HFF-Myc (cell line): ENCODE measurements at regions not wholly inside any gene's neighbourhood (a gene's known extent, or its start where the extent isn't known, plus 50 kb on each side); places are given as distances from the start of the nearest gene placed in this dataset.

Experiments used
- DNase-seq: peaks from one replicate; pipeline ENCODE4 v3.0.0-alpha.2; 2011; ENCODE audit warnings: low read depth; ENCODE audit errors: extremely low read depth
- H3K4me3 ChIP-seq: replicated peaks from 2 replicates; pipeline ENCODE4 v1.5.1; 2011; ENCODE audit warnings: low read depth, mild to moderate bottlenecking, control low read depth, low read length
- CTCF ChIP-seq: IDR thresholded peaks from 2 replicates; pipeline ENCODE4 v1.5.1; 2012; ENCODE audit warnings: mild to moderate bottlenecking, low read depth, low read length, control low read depth; ENCODE audit errors: missing control alignments

GRCh38 chr1:34341896-34342295 is 165.2 kb downstream of the C1orf94 start:
- no peak for DNase-seq
- TF ChIP-seq CTCF: no peak
- no peak overlapping the region for H3K4me3 ChIP-seq

- DNase-seq: no peak
- no peak for TF ChIP-seq CTCF
- no peak overlapping the region for H3K4me3 ChIP-seq
Measured at GRCh38 chr1:34342334-34342733, 165.6 kb downstream of the C1orf94 start.

- H3K4me3 ChIP-seq: no peak overlapping the region
- DNase-seq: no peak
- no peak for TF ChIP-seq CTCF
Measured at GRCh38 chr1:34346128-34346527, 169.4 kb downstream of the C1orf94 start.

GRCh38 chr1:34353409-34353808 is 176.7 kb downstream of the C1orf94 start:
- no peak overlapping the region for H3K4me3 ChIP-seq
- TF ChIP-seq CTCF: no peak
- DNase-seq: no peak

GRCh38 chr1:34354367-34354766 is 177.7 kb downstream of the C1orf94 start:
- no peak for TF ChIP-seq CTCF
- no peak overlapping the region for H3K4me3 ChIP-seq
- no peak for DNase-seq

- no peak overlapping the region for H3K4me3 ChIP-seq
- DNase-seq: no peak
- TF ChIP-seq CTCF: no peak
Measured at GRCh38 chr1:34356853-34357252, 180.1 kb downstream of the C1orf94 start.

GRCh38 chr1:34358636-34359035 is 181.9 kb downstream of the C1orf94 start:
- no peak overlapping the region for H3K4me3 ChIP-seq
- DNase-seq: no peak

More at GRCh38 chr1:34358636-34359035, 181.9 kb downstream of the C1orf94 start:
- TF ChIP-seq CTCF: no peak
